ENCODE measurements at regions not wholly inside any gene's neighbourhood (a gene's known extent, or its start where the extent isn't known, plus 50 kb on each side); places are given as distances from the start of the nearest gene placed in this dataset.

DNA sequence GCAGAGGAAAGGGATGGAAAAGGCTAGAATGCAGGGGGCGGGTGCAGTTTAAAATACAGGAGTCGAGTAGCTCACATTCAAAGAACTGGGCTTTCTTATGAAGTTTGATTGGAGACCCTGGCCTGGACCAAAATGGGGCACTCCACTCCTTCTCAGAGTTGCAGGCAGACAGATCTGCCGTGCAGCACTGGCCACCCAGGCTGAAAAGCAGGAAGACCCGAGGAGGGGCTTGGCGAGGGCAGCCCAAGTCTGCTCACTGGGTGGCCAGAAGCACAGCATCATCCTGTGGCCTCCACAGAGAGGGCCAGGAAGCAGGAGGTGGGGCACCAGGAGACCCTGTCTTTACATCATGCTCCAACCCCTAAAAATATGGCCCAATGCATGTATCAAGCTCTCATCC lies 109.1 kb upstream of the BCL2L14 start:
- Mint-ChIP-seq H3K27ac (no peak overlapping the region), H3K36me3 (ENCODE audit: low read depth) (no peaks in the 10 kb centered on the region), H3K9me3 (no peaks in the 10 kb centered on the region), H3K27me3 (no peaks in the 10 kb centered on the region), H3K4me3 (no peak overlapping the region), H3K4me1 (ENCODE audit: low read depth) (peaks cover 6% of the 10 kb centered on the region)
- TF ChIP-seq, protein P1, sequence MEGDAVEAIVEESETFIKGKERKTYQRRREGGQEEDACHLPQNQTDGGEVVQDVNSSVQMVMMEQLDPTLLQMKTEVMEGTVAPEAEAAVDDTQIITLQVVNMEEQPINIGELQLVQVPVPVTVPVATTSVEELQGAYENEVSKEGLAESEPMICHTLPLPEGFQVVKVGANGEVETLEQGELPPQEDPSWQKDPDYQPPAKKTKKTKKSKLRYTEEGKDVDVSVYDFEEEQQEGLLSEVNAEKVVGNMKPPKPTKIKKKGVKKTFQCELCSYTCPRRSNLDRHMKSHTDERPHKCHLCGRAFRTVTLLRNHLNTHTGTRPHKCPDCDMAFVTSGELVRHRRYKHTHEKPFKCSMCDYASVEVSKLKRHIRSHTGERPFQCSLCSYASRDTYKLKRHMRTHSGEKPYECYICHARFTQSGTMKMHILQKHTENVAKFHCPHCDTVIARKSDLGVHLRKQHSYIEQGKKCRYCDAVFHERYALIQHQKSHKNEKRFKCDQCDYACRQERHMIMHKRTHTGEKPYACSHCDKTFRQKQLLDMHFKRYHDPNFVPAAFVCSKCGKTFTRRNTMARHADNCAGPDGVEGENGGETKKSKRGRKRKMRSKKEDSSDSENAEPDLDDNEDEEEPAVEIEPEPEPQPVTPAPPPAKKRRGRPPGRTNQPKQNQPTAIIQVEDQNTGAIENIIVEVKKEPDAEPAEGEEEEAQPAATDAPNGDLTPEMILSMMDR (IDR thresholded peaks at IDR 0.05), result no peak
- CTCF ChIA-PET, result no interaction called here
- Histone ChIP-seq H3K9me3 (ENCODE audit: control insufficient read depth in 1 of 2, insufficient read depth in 1 of 2, low read length in 2 of 2) (no peaks in the 10 kb centered on the region), H3K4me1 (ENCODE audit: insufficient read depth, low read length) (peaks cover 14% of the 10 kb centered on the region), H3K4me3 (ENCODE audit: low read length) (no peak overlapping the region), H3K27ac (ENCODE audit: low read depth in 1 of 2, low read length in 2 of 2) (no peak overlapping the region), H3K36me3 (ENCODE audit: insufficient read depth, low read length) (no peaks in the 10 kb centered on the region), H3K27me3 (ENCODE audit: control insufficient read depth in 1 of 2, insufficient read depth in 2 of 2, low read length in 2 of 2) (no peaks in the 10 kb centered on the region)
- ATAC-seq (ENCODE audit: poor library complexity) (no peak), DNase-seq (no peak)
- POLR2A ChIA-PET, result no interaction called here
- intact Hi-C loops (cut with DNase I, micrococcal nuclease), result no loop called here

DNA sequence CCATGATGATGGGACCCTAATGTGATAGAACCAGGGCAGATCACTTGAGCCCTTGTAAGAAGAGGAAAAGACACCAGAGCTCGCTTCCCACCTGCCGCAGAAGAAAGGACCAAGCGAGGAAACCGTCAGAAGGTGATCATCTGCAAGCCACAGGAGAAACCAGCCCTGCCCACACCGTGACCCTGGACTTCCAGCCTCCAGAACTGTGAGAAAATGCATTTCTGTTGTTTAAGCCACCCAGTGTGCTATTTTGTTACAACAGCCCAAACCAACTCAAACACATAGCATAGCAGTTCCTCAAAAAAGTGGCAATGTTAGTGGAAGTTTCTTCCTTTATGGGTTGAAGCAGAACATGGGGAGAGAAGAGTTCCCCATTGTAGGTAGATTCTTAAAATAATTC lies 107.9 kb upstream of the BCL2L14 start:
- Histone ChIP-seq H3K4me3 (ENCODE audit: low read length) (no peak overlapping the region), H3K27ac (ENCODE audit: low read depth in 1 of 2, low read length in 2 of 2) (no peak overlapping the region), H3K9me3 (ENCODE audit: control insufficient read depth in 1 of 2, insufficient read depth in 1 of 2, low read length in 2 of 2) (no peaks in the 10 kb centered on the region), H3K27me3 (ENCODE audit: control insufficient read depth in 1 of 2, insufficient read depth in 2 of 2, low read length in 2 of 2) (no peaks in the 10 kb centered on the region), H3K4me1 (ENCODE audit: insufficient read depth, low read length) (peaks cover 14% of the 10 kb centered on the region), H3K36me3 (ENCODE audit: insufficient read depth, low read length) (no peaks in the 10 kb centered on the region)
- Mint-ChIP-seq H3K4me1 (ENCODE audit: low read depth) (peaks cover 6% of the 10 kb centered on the region), H3K9me3 (no peaks in the 10 kb centered on the region), H3K4me3 (no peak overlapping the region), H3K36me3 (ENCODE audit: low read depth) (no peaks in the 10 kb centered on the region), H3K27ac (no peak overlapping the region), H3K27me3 (no peaks in the 10 kb centered on the region)
- ChIA-PET POLR2A (no interaction called here), CTCF (interaction anchor here (1.0 kb wide), 1 partner anchor 9 kb away, joined by 3 read pairs; no protein-coding TSS in a partner anchor)
- ATAC-seq (ENCODE audit: poor library complexity), result no peak
- TF ChIP-seq, protein P1 (IDR thresholded peaks at IDR 0.05), result no peak
- intact Hi-C loops (cut with DNase I, micrococcal nuclease), result no loop called here
- DNase-seq, result no peak

DNA sequence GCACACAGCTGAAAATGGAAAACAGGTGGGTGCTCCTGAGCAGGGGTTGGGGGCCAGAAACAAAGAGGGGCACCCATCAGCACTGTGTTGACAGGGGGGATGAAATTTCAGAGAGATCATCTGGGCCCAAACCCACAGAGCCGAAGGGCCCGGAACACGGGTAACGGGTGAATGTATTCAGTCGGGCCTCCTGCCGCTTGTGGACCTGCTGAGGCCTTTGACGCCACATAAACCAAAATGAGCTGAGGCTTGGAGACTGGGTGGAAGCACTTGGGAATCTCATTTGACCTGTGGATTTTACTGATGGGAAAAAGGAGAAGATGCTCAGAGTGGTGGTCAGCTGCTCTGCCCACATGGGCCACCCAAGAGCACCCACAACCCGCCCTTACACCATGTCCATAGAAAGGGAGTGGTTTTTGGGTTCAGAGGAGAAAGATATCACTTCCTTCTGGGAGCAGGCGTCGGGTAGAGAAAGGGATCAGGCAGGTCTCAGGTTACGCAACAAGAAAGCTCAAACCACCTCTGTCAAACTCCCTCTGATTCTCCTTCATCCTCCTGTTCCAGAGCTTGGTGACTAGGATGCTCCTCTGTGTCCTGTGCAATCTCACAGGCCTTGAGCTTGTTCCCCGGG lies 106.8 kb upstream of the BCL2L14 start:
- ChIA-PET CTCF (no interaction called here), POLR2A (no interaction called here)
- H3K4me3 Mint-ChIP-seq, result no peak overlapping the region
- Histone ChIP-seq H3K9me3 (ENCODE audit: control insufficient read depth in 1 of 2, insufficient read depth in 1 of 2, low read length in 2 of 2) (no peaks in the 10 kb centered on the region), H3K4me1 (ENCODE audit: insufficient read depth, low read length) (peaks cover 7% of the 10 kb centered on the region), H3K27ac (ENCODE audit: low read depth in 1 of 2, low read length in 2 of 2) (no peak overlapping the region), H3K27me3 (ENCODE audit: control insufficient read depth in 1 of 2, insufficient read depth in 2 of 2, low read length in 2 of 2) (no peaks in the 10 kb centered on the region), H3K36me3 (ENCODE audit: insufficient read depth, low read length) (no peaks in the 10 kb centered on the region), H3K4me3 (ENCODE audit: low read length) (no peak overlapping the region)
- intact Hi-C loops (cut with DNase I, micrococcal nuclease), result no loop called here
- DNase-seq (no peak), ATAC-seq (ENCODE audit: poor library complexity) (no peak)
- no peak overlapping the region for H3K27ac Mint-ChIP-seq
- H3K4me1 Mint-ChIP-seq (ENCODE audit: low read depth), result peaks cover 1% of the 10 kb centered on the region
- H3K9me3 Mint-ChIP-seq, result no peaks in the 10 kb centered on the region
- TF ChIP-seq, protein P1 (IDR thresholded peaks at IDR 0.05), result no peak
- H3K27me3 Mint-ChIP-seq, result no peaks in the 10 kb centered on the region
- no peaks in the 10 kb centered on the region for H3K36me3 Mint-ChIP-seq (ENCODE audit: low read depth)

All from CD4-positive, alpha-beta T cell (primary cell).